ENCODE measurements at regions not wholly inside any gene's neighbourhood (a gene's known extent, or its start where the extent isn't known, plus 50 kb on each side); places are given as distances from the start of the nearest gene placed in this dataset.
"Not testable (repeated sequence)": the region's sequence is repeated elsewhere in the genome, so short reads cannot be mapped to it uniquely, and the experiment has no call there.

GRCh38 chr16:73142053-73142854 lies 94.3 kb upstream of the ZFHX3 start:
- no peak for DNase-seq (ENCODE audit: low read depth, low spot score)

GRCh38 chr16:73140929-73141328 lies 93.0 kb upstream of the ZFHX3 start:
- DNase-seq (ENCODE audit: low read depth, low spot score), result no peak

GRCh38 chr16:73131156-73131862 lies 83.4 kb upstream of the ZFHX3 start:
- DNase-seq (ENCODE audit: low read depth, low spot score), result no peak

GRCh38 chr16:73129455-73129854 lies 81.5 kb upstream of the ZFHX3 start:
- no peak for DNase-seq (ENCODE audit: low read depth, low spot score)

GRCh38 chr16:73126525-73126853 lies 78.6 kb upstream of the ZFHX3 start:
- no peak for DNase-seq (ENCODE audit: low read depth, low spot score)

GRCh38 chr16:73125850-73126524 lies 78.1 kb upstream of the ZFHX3 start:
- DNase-seq (ENCODE audit: low read depth, low spot score), result peak; percentile 10

- no peak for DNase-seq (ENCODE audit: low read depth, low spot score)
Measured at GRCh38 chr16:73124665-73125375, 76.9 kb upstream of the ZFHX3 start.

GRCh38 chr16:73124097-73124652 lies 76.2 kb upstream of the ZFHX3 start:
- no peak for DNase-seq (ENCODE audit: low read depth, low spot score)

GRCh38 chr16:73122604-73123391 lies 74.9 kb upstream of the ZFHX3 start:
- DNase-seq (ENCODE audit: low read depth, low spot score), result no peak

- DNase-seq (ENCODE audit: low read depth, low spot score), result no peak
Measured at GRCh38 chr16:73116576-73116975, 68.6 kb upstream of the ZFHX3 start.

GRCh38 chr16:73113336-73113735 lies 65.4 kb upstream of the ZFHX3 start:
- no peak for DNase-seq (ENCODE audit: low read depth, low spot score)

GRCh38 chr16:73108195-73108963 lies 60.5 kb upstream of the ZFHX3 start:
- no peak for DNase-seq (ENCODE audit: low read depth, low spot score)

- DNase-seq (ENCODE audit: low read depth, low spot score), result no peak
Measured at GRCh38 chr16:73107371-73107770, 59.4 kb upstream of the ZFHX3 start.

- no peak for DNase-seq (ENCODE audit: low read depth, low spot score)
Measured at GRCh38 chr16:73106329-73107034, 58.6 kb upstream of the ZFHX3 start.

GRCh38 chr16:73101568-73101967 lies 53.6 kb upstream of the ZFHX3 start:
- no peak for DNase-seq (ENCODE audit: low read depth, low spot score)

GRCh38 chr16:73099601-73100000 lies 51.7 kb upstream of the ZFHX3 start:
- DNase-seq (ENCODE audit: low read depth, low spot score), result not testable (repeated sequence)
